Activated B cell treated with CpG ODN at 0.5 μM for 24 hours (primary cell): ENCODE measurements at regions not wholly inside any gene's neighbourhood (a gene's known extent, or its start where the extent isn't known, plus 50 kb on each side); places are given as distances from the start of the nearest gene placed in this dataset.
"Not testable (repeated sequence)": the region's sequence is repeated elsewhere in the genome, so short reads cannot be mapped to it uniquely, and the experiment has no call there.

Source experiments
- ATAC-seq: fragments of 200-7000 bp; cut with Tn5 transposase; one replicate; pipeline ENCODE4 v1.10.0; 2021; ENCODE audit warnings: low read depth, mild to moderate bottlenecking, moderate library complexity
- CTCF ChIA-PET: fragments of 350-600 bp; sonication (Branson Sonifier 250); formaldehyde crosslinking; loops from one replicate; lab custom pipeline; 2021; ENCODE audit warnings: antibody characterized with exemption; lab: Charles Lee
- POLR2A ChIA-PET: fragments of 350-600 bp; sonication (Branson Sonifier 250); formaldehyde crosslinking; loops from one replicate; lab custom pipeline; 2021; ENCODE audit warnings: antibody characterized with exemption; lab: Charles Lee
- DNase-seq: peaks from one replicate; pipeline ENCODE4 v3.0.0; 2022
- H3K27ac Mint-ChIP-seq: one replicate; pipeline ENCODE4 v1.8.0; 2020; ENCODE audit warnings: mixed read lengths
- H3K27me3 Mint-ChIP-seq: one replicate; pipeline ENCODE4 v1.8.0; 2021; ENCODE audit warnings: mixed read lengths
- H3K36me3 Mint-ChIP-seq: one replicate; pipeline ENCODE4 v1.8.0; 2021; ENCODE audit warnings: low read depth, mixed read lengths
- H3K4me1 Mint-ChIP-seq: one replicate; pipeline ENCODE4 v1.8.0; 2021; ENCODE audit warnings: mixed read lengths
- H3K4me3 Mint-ChIP-seq: one replicate; pipeline ENCODE4 v1.8.0; 2020; ENCODE audit warnings: mild to moderate bottlenecking, mixed read lengths
- H3K9me3 Mint-ChIP-seq: one replicate; pipeline ENCODE4 v1.8.0; 2020; ENCODE audit warnings: mixed read lengths
- CTCF ChIP-seq: fragments of 200-600 bp; IDR thresholded peaks from one replicate; pipeline ENCODE4 v1.8.0; 2022; ENCODE audit warnings: antibody characterized with exemption, mild to moderate bottlenecking
- intact Hi-C: fragments of 100-400 bp; cut with micrococcal nuclease; formaldehyde crosslinking; loops from one replicate; pipeline ENCODE4 v1.15.1; 2024

GRCh38 chr2:363824-364470, 76.1 kb upstream of the ALKAL2 start:
- ATAC-seq (no peak), DNase-seq (no peak)
- intact Hi-C loops: no loop called here
- no peak overlapping the region for H3K27ac Mint-ChIP-seq
- H3K9me3 Mint-ChIP-seq: peaks cover 6% of the 10 kb centered on the region
- no peaks in the 10 kb centered on the region for H3K4me1 Mint-ChIP-seq
- ChIA-PET POLR2A (no interaction called here), CTCF (no interaction called here)
- TF ChIP-seq CTCF: no peak
- H3K27me3 Mint-ChIP-seq: peaks cover 3% of the 10 kb centered on the region
- H3K4me3 Mint-ChIP-seq: no peak overlapping the region
- no peaks in the 10 kb centered on the region for H3K36me3 Mint-ChIP-seq

- H3K4me1 Mint-ChIP-seq: no peaks in the 10 kb centered on the region
- H3K4me3 Mint-ChIP-seq: no peak overlapping the region
These were observed 75.0 kb upstream of the ALKAL2 start for GRCh38 chr2:362924-363323.

GRCh38 chr2:360124-360523, 72.2 kb upstream of the ALKAL2 start:
- no peak for TF ChIP-seq CTCF
- H3K4me1 Mint-ChIP-seq: no peaks in the 10 kb centered on the region
- peaks cover 6% of the 10 kb centered on the region for H3K9me3 Mint-ChIP-seq
- CTCF ChIA-PET: no interaction called here
- POLR2A ChIA-PET: no interaction called here
- H3K27ac Mint-ChIP-seq: no peak overlapping the region
- ATAC-seq (no peak), DNase-seq (no peak)
- no peaks in the 10 kb centered on the region for H3K36me3 Mint-ChIP-seq
- intact Hi-C loops: no loop called here
- no peak overlapping the region for H3K4me3 Mint-ChIP-seq
- H3K27me3 Mint-ChIP-seq: peaks cover 5% of the 10 kb centered on the region

More at GRCh38 chr2:362924-363323, 75.0 kb upstream of the ALKAL2 start:
- ChIA-PET POLR2A (no interaction called here), CTCF (no interaction called here)
- no peak for ATAC-seq
- Mint-ChIP-seq H3K9me3 (peaks cover 6% of the 10 kb centered on the region), H3K27me3 (peaks cover 3% of the 10 kb centered on the region), H3K36me3 (no peaks in the 10 kb centered on the region), H3K27ac (no peak overlapping the region)
- DNase-seq: no peak
- no peak for TF ChIP-seq CTCF
- intact Hi-C loops: no loop called here

- H3K9me3 Mint-ChIP-seq: peaks cover 6% of the 10 kb centered on the region
- CTCF ChIA-PET: no interaction called here
- no peak overlapping the region for H3K27ac Mint-ChIP-seq
- ATAC-seq (no peak), DNase-seq (no peak)
- H3K27me3 Mint-ChIP-seq: peaks cover 5% of the 10 kb centered on the region
- no peaks in the 10 kb centered on the region for H3K36me3 Mint-ChIP-seq
- no peak overlapping the region for H3K4me3 Mint-ChIP-seq
- no peak for TF ChIP-seq CTCF
- intact Hi-C loops: no loop called here
- no peaks in the 10 kb centered on the region for H3K4me1 Mint-ChIP-seq
- POLR2A ChIA-PET: no interaction called here
These were observed 71.2 kb upstream of the ALKAL2 start for GRCh38 chr2:359047-359446.

GRCh38 chr2:357811-358210, 69.9 kb upstream of the ALKAL2 start:
- Mint-ChIP-seq H3K27me3 (peaks cover 5% of the 10 kb centered on the region), H3K9me3 (no peaks in the 10 kb centered on the region), H3K4me3 (no peak overlapping the region), H3K4me1 (no peaks in the 10 kb centered on the region), H3K27ac (no peak overlapping the region), H3K36me3 (no peaks in the 10 kb centered on the region)
- CTCF ChIA-PET: no interaction called here
- intact Hi-C loops: no loop called here
- ATAC-seq (no peak), DNase-seq (no peak)
- POLR2A ChIA-PET: no interaction called here
- no peak for TF ChIP-seq CTCF

- H3K27ac Mint-ChIP-seq, intact Hi-C loops, H3K36me3 Mint-ChIP-seq, POLR2A ChIA-PET, DNase-seq, H3K9me3 Mint-ChIP-seq, CTCF ChIA-PET, ATAC-seq, H3K4me1 Mint-ChIP-seq, H3K27me3 Mint-ChIP-seq, H3K4me3 Mint-ChIP-seq: not testable (repeated sequence)
These were observed 68.4 kb upstream of the ALKAL2 start for GRCh38 chr2:356304-356703.
